GM12874 (cell line): ENCODE measurements at regions not wholly inside any gene's neighbourhood (a gene's known extent, or its start where the extent isn't known, plus 50 kb on each side); places are given as distances from the start of the nearest gene placed in this dataset.

Experiments
- CTCF ChIP-seq: IDR thresholded peaks from 2 replicates; pipeline ENCODE4 v1.5.1; 2011; ENCODE audit warnings: low read depth, mild to moderate bottlenecking, control low read depth, low read length, moderate library complexity; ENCODE audit not compliant: insufficient read depth

DNA sequence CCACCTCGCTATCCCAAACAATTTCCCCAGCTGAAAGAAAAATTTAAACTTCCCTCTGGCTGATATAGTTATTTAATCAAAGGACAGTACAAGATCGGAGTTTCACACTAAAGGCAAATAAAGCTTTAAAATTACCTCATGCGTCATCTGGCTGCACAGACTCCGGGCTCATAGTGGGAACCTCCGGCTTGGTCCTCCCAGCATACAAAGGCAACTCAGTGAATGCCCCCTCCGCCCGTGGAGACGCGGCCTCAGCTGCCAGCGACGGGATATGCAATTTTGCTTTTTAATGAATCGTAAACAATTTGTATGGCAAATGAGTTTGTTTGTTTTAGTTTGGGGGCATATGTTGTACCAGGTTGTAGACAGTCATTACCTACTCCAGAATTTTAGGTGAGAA, 214.6 kb upstream of the NFIA start:
- TF ChIP-seq CTCF = no peak

DNA sequence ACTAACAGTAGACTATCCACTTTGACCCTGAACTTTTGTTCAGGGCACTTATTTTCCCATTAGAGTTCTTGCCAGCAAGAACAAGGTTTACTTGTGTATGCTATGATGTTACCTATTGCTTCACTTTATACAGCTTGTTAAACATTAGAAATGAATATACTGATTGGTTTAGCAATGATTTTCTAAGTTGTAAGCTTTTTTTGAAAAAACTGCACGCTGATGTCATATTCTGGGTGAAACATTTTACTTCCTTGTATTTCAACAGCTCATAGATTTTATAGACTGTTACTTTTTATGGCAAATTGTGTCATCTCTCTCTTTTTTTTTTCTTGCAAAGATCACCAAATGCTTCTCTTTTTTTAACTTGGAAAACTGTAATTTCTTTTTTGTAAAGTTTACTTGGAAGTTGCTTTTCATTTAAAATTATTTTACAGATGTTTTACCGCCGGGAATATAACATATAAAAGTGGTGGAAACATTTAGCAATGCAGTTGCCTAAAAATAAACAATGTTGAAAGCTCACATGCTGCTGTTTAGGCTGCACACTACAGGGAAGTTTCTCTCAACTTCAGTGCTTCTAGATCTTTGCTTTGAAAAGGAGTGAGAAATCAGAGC, 215.3 kb upstream of the NFIA start:
- TF ChIP-seq CTCF = no peak

DNA sequence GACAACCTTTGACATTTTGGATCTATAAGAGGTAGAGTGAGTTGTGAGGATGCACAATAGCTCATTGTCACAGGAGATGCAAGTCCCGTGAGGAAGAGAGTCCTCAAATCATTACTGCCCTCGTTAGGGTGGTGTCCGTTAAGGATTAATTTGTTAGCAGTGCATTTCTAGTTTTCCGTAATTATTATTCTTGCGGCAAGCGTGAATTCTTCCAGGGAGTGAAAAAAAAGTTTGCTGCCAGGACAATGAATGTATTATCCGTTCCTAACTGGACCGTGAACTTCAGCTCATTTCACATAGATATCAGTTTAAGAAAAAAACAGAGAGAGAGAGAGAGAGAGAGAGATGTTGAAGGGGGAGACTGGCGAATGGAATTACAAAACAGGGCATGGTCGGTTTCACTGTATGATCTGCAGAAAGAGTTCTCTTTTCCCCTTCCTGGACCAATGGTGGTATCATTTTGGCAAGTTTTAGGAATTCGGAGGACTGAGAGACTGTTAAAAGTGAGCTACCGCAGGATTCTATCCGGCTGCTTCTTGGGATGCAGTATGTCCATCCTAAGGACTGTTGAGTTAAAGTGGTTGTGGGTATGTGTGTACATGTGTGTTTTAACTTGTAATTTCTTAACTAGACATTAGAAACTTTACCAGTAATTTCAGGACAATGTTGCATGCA, 216.0 kb upstream of the NFIA start:
- TF ChIP-seq CTCF = no peak

DNA sequence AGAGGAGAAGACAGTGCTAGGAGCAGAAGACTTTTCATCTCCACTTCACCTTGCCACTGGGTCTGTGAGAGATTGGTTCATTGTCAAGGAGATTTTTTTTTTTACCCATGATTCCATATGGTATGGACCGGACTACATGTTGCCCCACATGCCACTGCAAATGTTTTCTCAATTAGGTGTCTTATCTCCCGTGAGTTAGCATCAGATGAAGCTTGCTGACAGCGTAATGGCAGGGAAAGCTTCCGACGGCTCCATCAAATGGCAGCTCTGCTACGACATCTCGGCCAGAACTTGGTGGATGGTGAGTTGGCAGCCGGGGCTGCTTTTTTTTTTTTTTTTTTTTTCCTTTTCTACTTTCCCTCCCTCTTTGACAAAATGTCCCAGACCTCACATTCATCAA, 217.2 kb upstream of the NFIA start:
- no peak for TF ChIP-seq CTCF

GRCh38 chr1:60864722-60865121, 217.6 kb upstream of the NFIA start:
- TF ChIP-seq CTCF = no peak

GRCh38 chr1:60863131-60863530, 219.2 kb upstream of the NFIA start:
- no peak for TF ChIP-seq CTCF

DNA sequence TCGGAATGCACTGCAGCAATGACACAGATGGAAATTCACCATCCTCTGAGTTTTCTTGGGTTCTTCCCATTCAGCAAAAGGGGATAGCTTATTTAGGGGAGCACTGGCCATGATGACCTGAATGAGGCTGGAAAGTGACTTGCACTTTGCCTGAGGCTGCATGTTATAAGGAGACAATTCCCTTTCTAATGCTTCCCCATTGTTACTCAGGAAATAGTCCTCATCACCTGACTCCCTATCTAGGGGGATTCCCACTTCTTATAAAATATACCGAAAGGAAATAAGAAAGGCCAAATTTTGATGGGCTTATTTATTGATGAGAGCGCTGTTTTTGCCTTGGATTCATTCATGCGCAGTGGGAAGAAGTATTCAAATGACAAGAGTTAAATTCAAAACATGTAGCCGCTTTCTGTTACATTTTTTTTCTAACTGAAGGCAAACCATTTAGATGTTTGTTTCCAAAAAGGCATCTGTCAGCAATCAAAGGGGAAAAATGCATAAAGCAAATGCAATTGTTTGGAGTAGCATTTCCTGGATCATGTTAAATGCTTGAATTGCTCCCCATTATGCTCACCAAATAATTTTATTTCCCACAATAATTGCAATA, 220.3 kb upstream of the NFIA start:
- TF ChIP-seq CTCF = no peak
